HG03354 (cell line): ENCODE measurements at regions not wholly inside any gene's neighbourhood (a gene's known extent, or its start where the extent isn't known, plus 50 kb on each side); places are given as distances from the start of the nearest gene placed in this dataset.

Source experiments
- ATAC-seq: cut with Tn5 transposase; IDR thresholded peaks from one replicate; pipeline ENCODE4 v1.9.1; 2021; ENCODE audit warnings: mild to moderate bottlenecking; ENCODE audit not compliant: unreplicated experiment, poor library complexity, severe bottlenecking

DNA sequence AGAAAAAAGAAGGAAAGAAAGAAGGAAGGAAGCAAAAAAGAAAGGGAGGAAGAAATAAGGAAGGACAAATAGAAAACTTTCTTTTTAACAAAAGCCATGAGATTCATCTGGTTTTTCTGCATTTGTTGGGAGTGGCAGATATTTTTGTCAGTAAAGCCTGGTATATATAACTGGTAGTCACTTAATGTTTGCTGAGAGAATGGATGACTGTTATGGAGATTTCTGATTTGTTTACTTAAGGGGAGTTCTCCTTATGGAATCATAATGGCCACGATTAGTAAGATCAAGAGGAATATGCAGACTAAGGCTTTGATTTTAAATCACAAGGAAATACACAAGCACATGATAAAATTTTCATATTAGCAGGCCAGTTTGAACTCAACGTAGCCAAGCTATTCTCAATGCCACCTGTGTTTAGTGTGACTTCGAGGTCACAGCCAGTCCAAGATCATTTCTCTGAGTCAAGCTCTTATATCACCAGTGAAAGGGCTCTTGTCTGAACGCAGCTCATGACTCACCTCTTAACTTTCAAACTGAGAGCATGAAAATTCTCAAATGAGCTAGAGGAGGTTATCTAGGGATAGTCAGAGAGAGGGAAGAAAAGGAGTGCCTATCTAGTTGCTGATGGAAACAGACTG lies 445.1 kb upstream of the ZMIZ1 start:
- no peak for ATAC-seq

DNA sequence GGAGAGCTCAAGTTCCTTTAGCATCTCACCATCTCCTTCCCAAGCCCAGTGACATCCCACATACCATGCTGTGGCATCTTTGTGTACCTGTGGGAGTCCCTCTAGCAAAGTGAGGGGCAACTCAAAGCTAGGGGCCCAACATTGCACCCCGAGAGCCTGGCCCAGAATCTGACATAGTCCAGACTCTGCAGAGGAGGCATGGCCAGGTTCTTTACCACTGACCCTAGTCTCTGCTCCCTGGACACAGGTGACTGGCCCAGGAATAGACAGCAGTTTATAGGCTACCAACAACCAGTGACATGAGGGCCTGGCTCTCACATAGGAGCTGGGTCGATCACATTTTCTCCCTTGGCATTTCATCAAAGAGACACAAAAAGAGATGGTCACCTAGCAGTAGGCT lies 444.0 kb upstream of the ZMIZ1 start:
- no peak for ATAC-seq

DNA sequence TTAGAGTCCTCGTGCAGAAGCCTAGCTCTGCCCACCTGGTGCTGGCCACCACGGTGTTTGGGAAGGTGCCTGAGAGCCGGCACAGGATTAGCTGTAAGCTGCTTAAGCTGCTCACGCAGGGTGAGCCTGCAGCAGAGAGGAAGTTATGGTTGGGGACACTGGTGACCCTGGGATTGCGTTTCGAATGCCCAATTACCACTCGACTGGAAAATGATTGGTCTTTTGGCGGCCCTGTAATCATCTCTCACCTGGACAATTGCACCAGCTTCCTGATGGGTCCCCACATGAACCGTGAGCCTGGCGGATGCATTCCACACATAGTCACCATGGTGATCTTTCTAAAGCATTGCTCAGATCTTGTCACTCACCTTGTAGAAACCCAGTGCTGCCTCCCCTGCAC lies 442.3 kb upstream of the ZMIZ1 start:
- no peak for ATAC-seq

- no peak for ATAC-seq
These were observed 441.4 kb upstream of the ZMIZ1 start for GRCh38 chr10:78627254-78627795.

- no peak for ATAC-seq
These were observed 439.8 kb upstream of the ZMIZ1 start for GRCh38 chr10:78628976-78629375.

- no peak for ATAC-seq
These were observed 439.0 kb upstream of the ZMIZ1 start for GRCh38 chr10:78629773-78630172.

GRCh38 chr10:78630944-78631838 lies 437.6 kb upstream of the ZMIZ1 start:
- peak; percentile 52 for ATAC-seq

GRCh38 chr10:78634389-78634815 lies 434.4 kb upstream of the ZMIZ1 start:
- no peak for ATAC-seq

GRCh38 chr10:78634835-78635234 lies 433.9 kb upstream of the ZMIZ1 start:
- ATAC-seq: no peak

- no peak for ATAC-seq
These were observed 429.1 kb upstream of the ZMIZ1 start for GRCh38 chr10:78639629-78640028.

DNA sequence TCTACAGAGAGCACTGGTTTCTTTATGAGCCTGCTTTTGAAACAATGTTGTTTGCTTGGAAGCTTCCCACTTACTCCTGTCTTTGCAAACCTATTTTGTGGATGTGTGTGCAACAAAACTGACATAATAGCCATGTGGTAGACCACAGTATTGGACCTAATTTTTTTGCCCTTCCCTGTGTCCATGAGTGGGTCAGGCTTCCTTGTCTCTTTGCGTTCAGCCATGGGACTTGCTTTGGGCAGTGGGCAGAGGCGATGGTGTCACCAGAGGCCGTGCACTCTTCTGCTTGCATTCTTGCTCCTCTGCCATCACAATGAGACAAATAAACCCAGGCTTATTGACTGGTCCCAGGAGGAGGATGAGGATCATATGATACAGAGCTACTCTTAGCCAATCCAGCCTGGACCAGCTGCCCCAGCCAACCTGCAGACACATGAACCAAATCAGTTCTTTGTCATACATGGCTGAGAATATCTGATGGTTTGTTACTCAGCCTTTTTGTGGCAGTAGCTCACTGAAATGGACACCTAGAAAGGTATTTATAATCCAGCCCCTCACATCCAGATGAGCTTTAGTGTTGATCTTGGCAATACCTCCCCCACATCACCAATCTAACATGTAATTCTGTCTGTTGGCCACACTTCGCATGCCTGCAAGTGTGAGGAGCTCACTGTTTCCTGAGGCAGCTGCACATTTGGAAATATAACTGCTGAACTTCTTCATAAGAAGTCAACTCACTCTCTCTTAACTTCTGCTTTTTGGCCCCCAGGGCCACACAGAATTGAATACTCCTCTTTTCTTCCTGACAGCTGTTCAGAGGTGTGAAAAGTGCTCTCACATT lies 427.8 kb upstream of the ZMIZ1 start:
- no peak for ATAC-seq

GRCh38 chr10:78641693-78642092 lies 427.1 kb upstream of the ZMIZ1 start:
- no peak for ATAC-seq

- no peak for ATAC-seq
These were observed 426.4 kb upstream of the ZMIZ1 start for GRCh38 chr10:78642269-78642816.

DNA sequence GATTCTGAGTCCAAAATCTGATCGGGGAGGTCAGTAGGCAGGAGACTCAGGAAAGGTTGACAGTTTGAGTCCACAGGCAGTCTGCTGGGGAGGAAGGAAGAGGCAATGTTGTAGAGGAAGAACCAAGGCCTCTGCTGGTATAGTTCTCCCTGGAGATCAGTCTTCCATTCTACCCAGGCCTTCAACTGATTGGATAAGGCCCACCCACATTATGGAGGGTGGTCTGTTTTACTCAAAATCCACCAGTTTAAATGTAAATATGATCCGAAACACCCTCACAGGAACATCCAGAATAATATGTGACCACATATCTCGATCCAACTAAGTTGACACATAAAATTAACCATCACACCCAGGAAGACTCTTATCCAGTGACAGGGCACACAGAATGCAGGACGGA lies 425.3 kb upstream of the ZMIZ1 start:
- no peak for ATAC-seq

GRCh38 chr10:78644550-78644949 lies 424.2 kb upstream of the ZMIZ1 start:
- no peak for ATAC-seq

GRCh38 chr10:78645169-78645686 lies 423.5 kb upstream of the ZMIZ1 start:
- ATAC-seq: no peak

- ATAC-seq: no peak
These were observed 422.8 kb upstream of the ZMIZ1 start for GRCh38 chr10:78645975-78646374.

- no peak for ATAC-seq
These were observed 420.4 kb upstream of the ZMIZ1 start for GRCh38 chr10:78648256-78648860.

DNA sequence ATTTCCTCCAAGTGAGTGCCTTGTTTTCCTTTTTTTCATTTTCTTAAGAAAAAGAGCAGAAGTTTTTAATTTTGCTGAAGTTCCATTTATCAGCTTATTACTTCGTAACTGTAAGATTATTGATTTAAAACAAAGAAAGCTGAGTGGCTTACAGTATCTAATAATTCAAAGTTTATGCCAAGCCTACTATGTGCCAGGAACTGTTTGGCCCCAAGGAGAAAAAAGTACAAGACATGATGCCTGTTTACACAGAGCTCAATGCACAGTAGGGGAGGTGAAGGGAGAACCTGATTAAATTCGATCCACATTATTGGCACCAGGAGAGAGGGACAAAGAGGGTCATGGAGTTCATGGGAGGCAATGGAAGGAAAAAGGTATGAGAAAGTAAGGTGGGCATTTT lies 419.3 kb upstream of the ZMIZ1 start:
- ATAC-seq: no peak
